Endothelial cell of umbilical vein (primary cell): ENCODE measurements at regions not wholly inside any gene's neighbourhood (a gene's known extent, or its start where the extent isn't known, plus 50 kb on each side); places are given as distances from the start of the nearest gene placed in this dataset.

ENCODE experiments used
- BruUV-seq: library from RNA; stranded (reverse); fragments of 400-500 nt; replicated peaks from 2 replicates; lab custom pipeline; 2021; lab: Mats Ljungman, UMichigan
- CTCF ChIA-PET: fragments of 300-600, 350-600 bp; sonication (Branson Sonifier 250); formaldehyde crosslinking; loops from one replicate; lab custom pipeline; 2021; ENCODE audit warnings: antibody characterized with exemption, inconsistent platforms; lab: Charles Lee
- POLR2A ChIA-PET: fragments of 300-600, 350-600 bp; sonication (Branson Sonifier 250); formaldehyde crosslinking; loops from one replicate; lab custom pipeline; 2021; ENCODE audit warnings: antibody characterized with exemption, inconsistent platforms; lab: Charles Lee
- DNase-seq: peaks from one replicate; pipeline ENCODE4 v3.0.0-alpha.2; 2011; ENCODE audit warnings: low read depth, low spot score
- FAIRE-seq: peaks from 2 replicates; lab custom pipeline; 2011; peaks lifted over from hg19 to GRCh38; lab: Jason Lieb, UNC
- H2AFZ ChIP-seq: 2 replicates; pipeline ENCODE4 v1.6.0; 2012; ENCODE audit warnings: low read depth, low read length, control low read depth, inconsistent platforms
- H3K27ac ChIP-seq: 2 replicates; pipeline ENCODE4 v1.5.1; 2011; ENCODE audit warnings: low read depth, mild to moderate bottlenecking, control low read depth, low read length, moderate library complexity; ENCODE audit not compliant: insufficient read depth
- H3K27me3 ChIP-seq, 2 experiments: 2 replicates each; pipeline versions ENCODE4 v1.6.0 to v1.6.1; 2011; ENCODE audit warnings: low read length in 2 of 2, mixed read lengths in 1 of 2; ENCODE audit not compliant: control insufficient read depth in 2 of 2, insufficient read depth in 2 of 2
- H3K36me3 ChIP-seq, 2 experiments: 2 replicates in 1 of 2; 3 replicates in 1 of 2; pipeline ENCODE4 v1.5.1; 2011; ENCODE audit warnings: low read length in 2 of 2, mild to moderate bottlenecking in 1 of 2, moderate library complexity in 1 of 2; ENCODE audit not compliant: control insufficient read depth in 2 of 2, insufficient read depth in 2 of 2; ENCODE audit errors: extremely low read depth in 1 of 2
- H3K4me1 ChIP-seq: 3 replicates; pipeline ENCODE4 v1.5.1; 2011; ENCODE audit warnings: mild to moderate bottlenecking, low read length; ENCODE audit not compliant: control insufficient read depth, insufficient read depth; ENCODE audit errors: extremely low read depth
- H3K4me2 ChIP-seq: 2 replicates; pipeline ENCODE4 v1.6.1; 2011; ENCODE audit warnings: low read length, control low read depth, mixed read lengths; ENCODE audit not compliant: insufficient read depth
- H3K4me3 ChIP-seq, 3 experiments: fragments of 200-600 bp in 1 of 3; sonication (generic), shearing (Covaris generic) in 1 of 3; replicated peaks in 1 of 3; 2 replicates each; pipeline ENCODE4 v1.5.1; 2011 to 2016; ENCODE audit warnings: control low read depth in 3 of 3, low read length in 3 of 3, mild to moderate bottlenecking in 2 of 3, inconsistent platforms in 1 of 3, low read depth in 1 of 3, moderate library complexity in 1 of 3; ENCODE audit not compliant: insufficient read depth in 1 of 3
- H3K79me2 ChIP-seq: 2 replicates; pipeline ENCODE4 v1.6.0; 2012; ENCODE audit warnings: low read length, inconsistent platforms; ENCODE audit not compliant: control insufficient read depth, insufficient read depth
- H3K9ac ChIP-seq: replicated peaks from 2 replicates; pipeline ENCODE3; 2011; ENCODE audit warnings: low read length, control low read depth; ENCODE audit not compliant: insufficient read depth; ENCODE audit errors: extremely low read depth
- H3K9me1 ChIP-seq: replicated peaks from 3 replicates; pipeline ENCODE4 v1.6.0; 2011; ENCODE audit warnings: mild to moderate bottlenecking, low read length; ENCODE audit not compliant: control insufficient read depth, insufficient read depth; ENCODE audit errors: extremely low read depth
- H3K9me3 ChIP-seq: replicated peaks from 2 replicates; pipeline ENCODE4 v1.5.1; 2012; ENCODE audit warnings: low read length, inconsistent platforms; ENCODE audit not compliant: control insufficient read depth, insufficient read depth
- H4K20me1 ChIP-seq: replicated peaks from 2 replicates; pipeline ENCODE3; 2011; ENCODE audit warnings: mild to moderate bottlenecking, low read length; ENCODE audit not compliant: control insufficient read depth, insufficient read depth; ENCODE audit errors: extremely low read depth
- CTCF ChIP-seq, 2 donors: IDR thresholded peaks; 1 replicate in 1 of 2; 2 replicates in 1 of 2; pipeline ENCODE4 v1.5.1; 2011; ENCODE audit warnings: low read length in 2 of 2, mild to moderate bottlenecking in 2 of 2, moderate library complexity in 2 of 2, control low read depth in 1 of 2, inconsistent platforms in 1 of 2, low read depth in 1 of 2; ENCODE audit not compliant: insufficient read depth in 1 of 2; ENCODE audit errors: extremely low read depth in 1 of 2
- EZH2 ChIP-seq: IDR thresholded peaks from 2 replicates; pipeline ENCODE4 v1.6.1; 2012; ENCODE audit warnings: borderline replicate concordance, low read depth, mild to moderate bottlenecking, moderate library complexity, low read length, inconsistent platforms; ENCODE audit not compliant: severe bottlenecking
- FOS ChIP-seq: IDR thresholded peaks from 2 replicates; pipeline ENCODE4 v1.6.1; 2011; ENCODE audit warnings: mild to moderate bottlenecking, low read length, moderate library complexity, borderline replicate concordance; ENCODE audit not compliant: insufficient read depth
- GATA2 ChIP-seq: IDR thresholded peaks from 2 replicates; pipeline ENCODE4 v1.7.0; 2011; ENCODE audit warnings: low read depth, mild to moderate bottlenecking, moderate library complexity, mixed read lengths, low read length; ENCODE audit not compliant: insufficient read length, insufficient read depth
- JUN ChIP-seq: IDR thresholded peaks from 2 replicates; pipeline ENCODE4 v1.6.1; 2011; ENCODE audit warnings: borderline replicate concordance, low read depth; ENCODE audit not compliant: insufficient read length, insufficient read depth
- MAX ChIP-seq: IDR thresholded peaks from 2 replicates; pipeline ENCODE4 v1.6.1; 2011; ENCODE audit not compliant: insufficient read depth, insufficient read length
- MYC ChIP-seq: IDR thresholded peaks from one replicate; pipeline ENCODE4 v1.6.1; 2011; ENCODE audit warnings: mild to moderate bottlenecking, low read depth, low read length
- POLR2A ChIP-seq: IDR thresholded peaks from 2 replicates; pipeline ENCODE4 v1.6.1; 2012; ENCODE audit warnings: low read depth, mild to moderate bottlenecking, control low read depth, low read length
- POLR2AphosphoS5 ChIP-seq: IDR thresholded peaks from 2 replicates; pipeline ENCODE4 v1.6.1; 2012; ENCODE audit warnings: low read depth, mild to moderate bottlenecking, control low read depth, low read length, moderate library complexity; ENCODE audit not compliant: insufficient read depth
- dilution Hi-C: fragments of 300-500 bp; cut with MboI; formaldehyde crosslinking; loops from one replicate; pipeline ENCODE4 v1.15.0; 2019; ENCODE audit warnings: low sequenced_read_pairs; ENCODE audit not compliant: extremely low pct_ligation_motif_present
- intact Hi-C: fragments of 100-400 bp; cut with micrococcal nuclease; formaldehyde crosslinking; loops from one replicate; pipeline ENCODE4 v1.10.0; 2022

- Histone ChIP-seq H3K4me1 (no peaks in the 10 kb centered on the region), H3K4me2 (no peak overlapping the region), H3K4me3 (no peak overlapping the region), H2AFZ (no peak overlapping the region), H3K79me2 (no peaks in the 10 kb centered on the region), H4K20me1 (no peaks in the 10 kb centered on the region), H3K27me3 (no peaks in the 10 kb centered on the region), H3K9ac (no peak overlapping the region), H3K9me3 (no peaks in the 10 kb centered on the region), H3K36me3 (no peaks in the 10 kb centered on the region), H3K27ac (no peak overlapping the region), H3K9me1 (no peaks in the 10 kb centered on the region)
- CTCF ChIA-PET = no interaction called here
- dilution Hi-C loops (no loop called here), intact Hi-C loops (no loop called here)
- POLR2A ChIA-PET = no interaction called here
- TF ChIP-seq MYC (no peak), MAX (no peak), GATA2 (no peak), POLR2AphosphoS5 (no peak), POLR2A (no peak), JUN (no peak), FOS (no peak), CTCF (IDR thresholded peaks at IDR 0.05; ENCODE audit: extremely low read depth in 1 of 2, insufficient read depth in 1 of 2, low read depth in 1 of 2, low read length in 2 of 2) (no peak), EZH2 (no peak)
- no TSS peak for BruUV-seq
- DNase-seq (no peak), FAIRE-seq (no peak)
These were observed 692.4 kb downstream of the C6orf118 start for GRCh38 chr6:164616917-164617524.
